GM12878 (cell line): ENCODE measurements at regions not wholly inside any gene's neighbourhood (a gene's known extent, or its start where the extent isn't known, plus 50 kb on each side); places are given as distances from the start of the nearest gene placed in this dataset.

Source experiments
- CBX3 ChIP-seq: fragments of 200-600 bp; sonication (generic); IDR thresholded peaks from 2 replicates; pipeline ENCODE4 v1.6.1; 2016; ENCODE audit warnings: low read depth, borderline replicate concordance
- CBX5 ChIP-seq: sonication (generic); IDR thresholded peaks from 2 replicates; pipeline ENCODE4 v1.6.1; 2016; ENCODE audit warnings: low read depth, moderate library complexity, mild to moderate bottlenecking, inconsistent platforms
- CEBPB ChIP-seq, 2 experiments: fragments of 150-350 bp in 1 of 2; IDR thresholded peaks; 2 replicates each; pipeline ENCODE4 v1.6.1; 2012 to 2014; ENCODE audit warnings: low read depth in 2 of 2, low read length in 2 of 2, borderline replicate concordance in 1 of 2, inconsistent platforms in 1 of 2
- NFXL1 ChIP-seq: fragments of 450-650 bp; IDR thresholded peaks from 2 replicates; pipeline ENCODE4 v1.6.1; 2017; ENCODE audit warnings: antibody characterized with exemption, mild to moderate bottlenecking, borderline replicate concordance
- RAD21 ChIP-seq: IDR thresholded peaks from 2 replicates; pipeline ENCODE4 v1.6.1; 2011; ENCODE audit warnings: mild to moderate bottlenecking, low read depth, low read length, moderate library complexity; ENCODE audit not compliant: insufficient read depth
- RAD51 ChIP-seq: fragments of 450-650 bp; IDR thresholded peaks from 2 replicates; pipeline ENCODE4 v1.6.1; 2016; ENCODE audit warnings: moderate library complexity, mild to moderate bottlenecking, inconsistent platforms
- SMC3 ChIP-seq: IDR thresholded peaks from 2 replicates; pipeline ENCODE4 v1.6.1; 2011; ENCODE audit warnings: low read length, improper control_type of control experiment, borderline replicate concordance
- TF ChIP-seq, protein P1 (sequence below): fragments of 450-650 bp; IDR thresholded peaks from 2 replicates; pipeline ENCODE4 v1.6.1; 2017; ENCODE audit warnings: mild to moderate bottlenecking, moderate library complexity
- TF ChIP-seq, protein P2 (sequence below): fragments of 450-650 bp; formaldehyde crosslinking; IDR thresholded peaks from 2 replicates; pipeline ENCODE4 v1.4.0; 2020; ENCODE audit warnings: mild to moderate bottlenecking, moderate library complexity
- TF ChIP-seq, protein P3 (sequence below): fragments of 450-650 bp; IDR thresholded peaks from 2 replicates; pipeline ENCODE4 v1.6.1; 2016; ENCODE audit warnings: mild to moderate bottlenecking, moderate library complexity, borderline replicate concordance
- TF ChIP-seq, protein P4 (sequence below): fragments of 450-650 bp; IDR thresholded peaks from 2 replicates; pipeline ENCODE4 v1.6.1; 2017; ENCODE audit warnings: antibody characterized with exemption, mild to moderate bottlenecking, moderate library complexity

DNA sequence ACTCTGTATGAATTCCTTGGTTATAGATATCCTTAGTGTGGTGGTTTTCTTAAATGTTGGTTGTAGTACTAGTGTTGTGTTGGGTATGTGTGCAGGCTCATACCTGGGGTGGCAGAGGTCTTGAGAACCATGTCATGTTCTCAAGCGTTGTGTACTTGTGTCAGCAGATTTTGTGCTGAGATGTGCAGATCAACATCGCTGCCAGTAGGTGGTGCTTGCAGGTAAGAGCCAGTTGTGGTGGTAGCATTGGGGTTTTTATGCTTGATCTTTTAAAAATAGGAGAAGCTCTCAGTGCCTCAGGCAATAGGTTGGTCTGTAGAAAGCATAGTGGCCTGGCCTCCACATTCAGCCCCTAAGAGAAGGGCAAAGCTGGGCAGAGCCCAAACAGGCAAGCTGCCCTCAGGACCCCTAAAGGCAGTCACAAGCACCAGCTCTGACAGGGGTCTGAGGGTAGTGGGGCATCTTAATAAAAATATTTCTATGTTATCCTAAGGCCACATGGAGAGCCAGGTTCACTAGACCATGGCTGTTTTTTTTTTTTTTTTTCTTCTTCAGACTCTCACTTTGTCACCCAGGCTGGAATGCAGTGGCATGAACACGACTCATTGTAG, 164.0 kb downstream of the IL20RB start (continued):
- TF ChIP-seq, protein P1, sequence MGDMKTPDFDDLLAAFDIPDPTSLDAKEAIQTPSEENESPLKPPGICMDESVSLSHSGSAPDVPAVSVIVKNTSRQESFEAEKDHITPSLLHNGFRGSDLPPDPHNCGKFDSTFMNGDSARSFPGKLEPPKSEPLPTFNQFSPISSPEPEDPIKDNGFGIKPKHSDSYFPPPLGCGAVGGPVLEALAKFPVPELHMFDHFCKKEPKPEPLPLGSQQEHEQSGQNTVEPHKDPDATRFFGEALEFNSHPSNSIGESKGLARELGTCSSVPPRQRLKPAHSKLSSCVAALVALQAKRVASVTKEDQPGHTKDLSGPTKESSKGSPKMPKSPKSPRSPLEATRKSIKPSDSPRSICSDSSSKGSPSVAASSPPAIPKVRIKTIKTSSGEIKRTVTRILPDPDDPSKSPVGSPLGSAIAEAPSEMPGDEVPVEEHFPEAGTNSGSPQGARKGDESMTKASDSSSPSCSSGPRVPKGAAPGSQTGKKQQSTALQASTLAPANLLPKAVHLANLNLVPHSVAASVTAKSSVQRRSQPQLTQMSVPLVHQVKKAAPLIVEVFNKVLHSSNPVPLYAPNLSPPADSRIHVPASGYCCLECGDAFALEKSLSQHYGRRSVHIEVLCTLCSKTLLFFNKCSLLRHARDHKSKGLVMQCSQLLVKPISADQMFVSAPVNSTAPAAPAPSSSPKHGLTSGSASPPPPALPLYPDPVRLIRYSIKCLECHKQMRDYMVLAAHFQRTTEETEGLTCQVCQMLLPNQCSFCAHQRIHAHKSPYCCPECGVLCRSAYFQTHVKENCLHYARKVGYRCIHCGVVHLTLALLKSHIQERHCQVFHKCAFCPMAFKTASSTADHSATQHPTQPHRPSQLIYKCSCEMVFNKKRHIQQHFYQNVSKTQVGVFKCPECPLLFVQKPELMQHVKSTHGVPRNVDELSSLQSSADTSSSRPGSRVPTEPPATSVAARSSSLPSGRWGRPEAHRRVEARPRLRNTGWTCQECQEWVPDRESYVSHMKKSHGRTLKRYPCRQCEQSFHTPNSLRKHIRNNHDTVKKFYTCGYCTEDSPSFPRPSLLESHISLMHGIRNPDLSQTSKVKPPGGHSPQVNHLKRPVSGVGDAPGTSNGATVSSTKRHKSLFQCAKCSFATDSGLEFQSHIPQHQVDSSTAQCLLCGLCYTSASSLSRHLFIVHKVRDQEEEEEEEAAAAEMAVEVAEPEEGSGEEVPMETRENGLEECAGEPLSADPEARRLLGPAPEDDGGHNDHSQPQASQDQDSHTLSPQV: no peak
- TF ChIP-seq, protein P2, sequence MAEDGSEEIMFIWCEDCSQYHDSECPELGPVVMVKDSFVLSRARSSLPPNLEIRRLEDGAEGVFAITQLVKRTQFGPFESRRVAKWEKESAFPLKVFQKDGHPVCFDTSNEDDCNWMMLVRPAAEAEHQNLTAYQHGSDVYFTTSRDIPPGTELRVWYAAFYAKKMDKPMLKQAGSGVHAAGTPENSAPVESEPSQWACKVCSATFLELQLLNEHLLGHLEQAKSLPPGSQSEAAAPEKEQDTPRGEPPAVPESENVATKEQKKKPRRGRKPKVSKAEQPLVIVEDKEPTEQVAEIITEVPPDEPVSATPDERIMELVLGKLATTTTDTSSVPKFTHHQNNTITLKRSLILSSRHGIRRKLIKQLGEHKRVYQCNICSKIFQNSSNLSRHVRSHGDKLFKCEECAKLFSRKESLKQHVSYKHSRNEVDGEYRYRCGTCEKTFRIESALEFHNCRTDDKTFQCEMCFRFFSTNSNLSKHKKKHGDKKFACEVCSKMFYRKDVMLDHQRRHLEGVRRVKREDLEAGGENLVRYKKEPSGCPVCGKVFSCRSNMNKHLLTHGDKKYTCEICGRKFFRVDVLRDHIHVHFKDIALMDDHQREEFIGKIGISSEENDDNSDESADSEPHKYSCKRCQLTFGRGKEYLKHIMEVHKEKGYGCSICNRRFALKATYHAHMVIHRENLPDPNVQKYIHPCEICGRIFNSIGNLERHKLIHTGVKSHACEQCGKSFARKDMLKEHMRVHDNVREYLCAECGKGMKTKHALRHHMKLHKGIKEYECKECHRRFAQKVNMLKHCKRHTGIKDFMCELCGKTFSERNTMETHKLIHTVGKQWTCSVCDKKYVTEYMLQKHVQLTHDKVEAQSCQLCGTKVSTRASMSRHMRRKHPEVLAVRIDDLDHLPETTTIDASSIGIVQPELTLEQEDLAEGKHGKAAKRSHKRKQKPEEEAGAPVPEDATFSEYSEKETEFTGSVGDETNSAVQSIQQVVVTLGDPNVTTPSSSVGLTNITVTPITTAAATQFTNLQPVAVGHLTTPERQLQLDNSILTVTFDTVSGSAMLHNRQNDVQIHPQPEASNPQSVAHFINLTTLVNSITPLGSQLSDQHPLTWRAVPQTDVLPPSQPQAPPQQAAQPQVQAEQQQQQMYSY (CRISPR knock-in tag): no peak
- TF ChIP-seq, protein P3, sequence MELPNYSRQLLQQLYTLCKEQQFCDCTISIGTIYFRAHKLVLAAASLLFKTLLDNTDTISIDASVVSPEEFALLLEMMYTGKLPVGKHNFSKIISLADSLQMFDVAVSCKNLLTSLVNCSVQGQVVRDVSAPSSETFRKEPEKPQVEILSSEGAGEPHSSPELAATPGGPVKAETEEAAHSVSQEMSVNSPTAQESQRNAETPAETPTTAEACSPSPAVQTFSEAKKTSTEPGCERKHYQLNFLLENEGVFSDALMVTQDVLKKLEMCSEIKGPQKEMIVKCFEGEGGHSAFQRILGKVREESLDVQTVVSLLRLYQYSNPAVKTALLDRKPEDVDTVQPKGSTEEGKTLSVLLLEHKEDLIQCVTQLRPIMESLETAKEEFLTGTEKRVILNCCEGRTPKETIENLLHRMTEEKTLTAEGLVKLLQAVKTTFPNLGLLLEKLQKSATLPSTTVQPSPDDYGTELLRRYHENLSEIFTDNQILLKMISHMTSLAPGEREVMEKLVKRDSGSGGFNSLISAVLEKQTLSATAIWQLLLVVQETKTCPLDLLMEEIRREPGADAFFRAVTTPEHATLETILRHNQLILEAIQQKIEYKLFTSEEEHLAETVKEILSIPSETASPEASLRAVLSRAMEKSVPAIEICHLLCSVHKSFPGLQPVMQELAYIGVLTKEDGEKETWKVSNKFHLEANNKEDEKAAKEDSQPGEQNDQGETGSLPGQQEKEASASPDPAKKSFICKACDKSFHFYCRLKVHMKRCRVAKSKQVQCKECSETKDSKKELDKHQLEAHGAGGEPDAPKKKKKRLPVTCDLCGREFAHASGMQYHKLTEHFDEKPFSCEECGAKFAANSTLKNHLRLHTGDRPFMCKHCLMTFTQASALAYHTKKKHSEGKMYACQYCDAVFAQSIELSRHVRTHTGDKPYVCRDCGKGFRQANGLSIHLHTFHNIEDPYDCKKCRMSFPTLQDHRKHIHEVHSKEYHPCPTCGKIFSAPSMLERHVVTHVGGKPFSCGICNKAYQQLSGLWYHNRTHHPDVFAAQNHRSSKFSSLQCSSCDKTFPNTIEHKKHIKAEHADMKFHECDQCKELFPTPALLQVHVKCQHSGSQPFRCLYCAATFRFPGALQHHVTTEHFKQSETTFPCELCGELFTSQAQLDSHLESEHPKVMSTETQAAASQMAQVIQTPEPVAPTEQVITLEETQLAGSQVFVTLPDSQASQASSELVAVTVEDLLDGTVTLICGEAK: no peak
- TF ChIP-seq RAD51: no peak
- TF ChIP-seq NFXL1: no peak
- TF ChIP-seq RAD21: peak; percentile 91
- no peak for TF ChIP-seq CBX3
- TF ChIP-seq, protein P4, sequence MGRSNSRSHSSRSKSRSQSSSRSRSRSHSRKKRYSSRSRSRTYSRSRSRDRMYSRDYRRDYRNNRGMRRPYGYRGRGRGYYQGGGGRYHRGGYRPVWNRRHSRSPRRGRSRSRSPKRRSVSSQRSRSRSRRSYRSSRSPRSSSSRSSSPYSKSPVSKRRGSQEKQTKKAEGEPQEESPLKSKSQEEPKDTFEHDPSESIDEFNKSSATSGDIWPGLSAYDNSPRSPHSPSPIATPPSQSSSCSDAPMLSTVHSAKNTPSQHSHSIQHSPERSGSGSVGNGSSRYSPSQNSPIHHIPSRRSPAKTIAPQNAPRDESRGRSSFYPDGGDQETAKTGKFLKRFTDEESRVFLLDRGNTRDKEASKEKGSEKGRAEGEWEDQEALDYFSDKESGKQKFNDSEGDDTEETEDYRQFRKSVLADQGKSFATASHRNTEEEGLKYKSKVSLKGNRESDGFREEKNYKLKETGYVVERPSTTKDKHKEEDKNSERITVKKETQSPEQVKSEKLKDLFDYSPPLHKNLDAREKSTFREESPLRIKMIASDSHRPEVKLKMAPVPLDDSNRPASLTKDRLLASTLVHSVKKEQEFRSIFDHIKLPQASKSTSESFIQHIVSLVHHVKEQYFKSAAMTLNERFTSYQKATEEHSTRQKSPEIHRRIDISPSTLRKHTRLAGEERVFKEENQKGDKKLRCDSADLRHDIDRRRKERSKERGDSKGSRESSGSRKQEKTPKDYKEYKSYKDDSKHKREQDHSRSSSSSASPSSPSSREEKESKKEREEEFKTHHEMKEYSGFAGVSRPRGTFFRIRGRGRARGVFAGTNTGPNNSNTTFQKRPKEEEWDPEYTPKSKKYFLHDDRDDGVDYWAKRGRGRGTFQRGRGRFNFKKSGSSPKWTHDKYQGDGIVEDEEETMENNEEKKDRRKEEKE: no peak
- peak; percentile 77 for TF ChIP-seq SMC3
- no peak for TF ChIP-seq CEBPB (IDR thresholded peaks at IDR 0.05; ENCODE audit: borderline replicate concordance in 1 of 2, low read depth in 2 of 2, low read length in 2 of 2)
- TF ChIP-seq CBX5: no peak
